WERI-Rb-1 (cell line): ENCODE measurements at regions not wholly inside any gene's neighbourhood (a gene's known extent, or its start where the extent isn't known, plus 50 kb on each side); places are given as distances from the start of the nearest gene placed in this dataset.

ENCODE experiments used
- DNase-seq: peaks from one replicate; pipeline ENCODE4 v3.0.0-alpha.2; 2020
- H3K27ac ChIP-seq: fragments of 250-450 bp; sonication (Bioruptor Pico); 2 replicates; pipeline ENCODE4 v1.5.1; 2020; ENCODE audit warnings: mild to moderate bottlenecking, moderate library complexity
- H3K27me3 ChIP-seq: fragments of 250-450 bp; sonication (Bioruptor Pico); 2 replicates; pipeline ENCODE4 v1.5.1; 2021; ENCODE audit warnings: mild to moderate bottlenecking, low read depth, moderate library complexity; ENCODE audit not compliant: insufficient read depth, severe bottlenecking
- H3K36me3 ChIP-seq: fragments of 250-450 bp; sonication (Bioruptor Pico); 2 replicates; pipeline ENCODE4 v1.5.1; 2020; ENCODE audit warnings: mild to moderate bottlenecking, moderate library complexity
- H3K4me3 ChIP-seq: 2 replicates; pipeline ENCODE4 v1.5.1; 2011; ENCODE audit warnings: low read depth, mild to moderate bottlenecking, control low read depth, low read length
- H3K9me3 ChIP-seq: fragments of 250-450 bp; sonication (Bioruptor Pico); 2 replicates; pipeline ENCODE4 v1.5.1; 2021; ENCODE audit warnings: mild to moderate bottlenecking, moderate library complexity; ENCODE audit not compliant: severe bottlenecking
- CTCF ChIP-seq: IDR thresholded peaks from 2 replicates; pipeline ENCODE4 v1.5.1; 2011; ENCODE audit warnings: low read depth, mild to moderate bottlenecking, control low read depth, inconsistent platforms, low read length

GRCh38 chr10:23742807-23743206 is 303.9 kb downstream of the OTUD1 start:
- Histone ChIP-seq H3K36me3 (no peaks in the 10 kb centered on the region), H3K4me3 (no peak overlapping the region), H3K27ac (no peak overlapping the region), H3K27me3 (no peaks in the 10 kb centered on the region), H3K9me3 (no peaks in the 10 kb centered on the region)
- no peak for DNase-seq
- no peak for TF ChIP-seq CTCF

- Histone ChIP-seq H3K27ac (no peak overlapping the region), H3K27me3 (no peaks in the 10 kb centered on the region), H3K36me3 (no peaks in the 10 kb centered on the region), H3K4me3 (no peak overlapping the region), H3K9me3 (no peaks in the 10 kb centered on the region)
- TF ChIP-seq CTCF, result no peak
- no peak for DNase-seq
Measured at GRCh38 chr10:23754179-23754578, 315.3 kb downstream of the OTUD1 start.

- Histone ChIP-seq H3K27me3 (no peaks in the 10 kb centered on the region), H3K4me3 (no peak overlapping the region), H3K9me3 (no peaks in the 10 kb centered on the region), H3K27ac (no peak overlapping the region), H3K36me3 (no peaks in the 10 kb centered on the region)
- no peak for DNase-seq
- TF ChIP-seq CTCF, result no peak
Measured at GRCh38 chr10:23754941-23755340, 316.1 kb downstream of the OTUD1 start.

- TF ChIP-seq CTCF, result no peak
- H3K9me3 ChIP-seq, result no peaks in the 10 kb centered on the region
Measured at GRCh38 chr10:23755556-23755955, 316.7 kb downstream of the OTUD1 start.

GRCh38 chr10:23768281-23768680 is 329.4 kb downstream of the OTUD1 start:
- H3K36me3 ChIP-seq, result no peaks in the 10 kb centered on the region
- no peak overlapping the region for H3K27ac ChIP-seq
- DNase-seq, result no peak
- no peaks in the 10 kb centered on the region for H3K9me3 ChIP-seq
- TF ChIP-seq CTCF, result no peak
- no peaks in the 10 kb centered on the region for H3K27me3 ChIP-seq
- H3K4me3 ChIP-seq, result no peak overlapping the region

More at GRCh38 chr10:23755556-23755955, 316.7 kb downstream of the OTUD1 start:
- Histone ChIP-seq H3K4me3 (no peak overlapping the region), H3K36me3 (no peaks in the 10 kb centered on the region), H3K27me3 (no peaks in the 10 kb centered on the region), H3K27ac (no peak overlapping the region)
- no peak for DNase-seq

GRCh38 chr10:23777153-23777552 is 338.3 kb downstream of the OTUD1 start:
- Histone ChIP-seq H3K4me3 (no peak overlapping the region), H3K36me3 (no peaks in the 10 kb centered on the region), H3K9me3 (no peaks in the 10 kb centered on the region), H3K27me3 (no peaks in the 10 kb centered on the region), H3K27ac (no peak overlapping the region)
- no peak for TF ChIP-seq CTCF
- no peak for DNase-seq
